OCI-LY7 (cell line): ENCODE measurements at regions not wholly inside any gene's neighbourhood (a gene's known extent, or its start where the extent isn't known, plus 50 kb on each side); places are given as distances from the start of the nearest gene placed in this dataset.

Experiments
- BruUV-seq: library from RNA; stranded (reverse); fragments of 400-500 nt; replicated peaks from 2 replicates; lab custom pipeline; 2021; lab: Mats Ljungman, UMichigan
- CTCF ChIA-PET: fragments of 300-600 bp; sonication (Branson Sonifier 250); formaldehyde crosslinking; loops from one replicate; lab custom pipeline; 2022; ENCODE audit warnings: antibody characterized with exemption; ENCODE audit not compliant: unreplicated experiment; lab: Charles Lee
- POLR2A ChIA-PET: fragments of 300-600 bp; sonication (Branson Sonifier 250); formaldehyde crosslinking; loops from one replicate; lab custom pipeline; 2022; ENCODE audit warnings: antibody characterized with exemption; lab: Charles Lee
- DNase-seq: peaks from one replicate; pipeline ENCODE4 v3.0.0-alpha.2; 2015; ENCODE audit warnings: low spot score
- H2AFZ ChIP-seq: fragments of 200-600 bp; sonication (generic), shearing (Covaris generic); 2 replicates; pipeline ENCODE4 v1.6.1; 2014; ENCODE audit warnings: mild to moderate bottlenecking, antibody characterized with exemption, low read length, moderate library complexity
- H3K27ac ChIP-seq: fragments of 200-600 bp; sonication (generic); 2 replicates; pipeline ENCODE4 v1.5.1; 2014; ENCODE audit warnings: mixed run types, low read depth, mild to moderate bottlenecking, moderate library complexity, low read length, inconsistent platforms; ENCODE audit not compliant: poor library complexity, severe bottlenecking
- H3K36me3 ChIP-seq: fragments of 200-600 bp; sonication (generic); 2 replicates; pipeline ENCODE4 v1.6.1; 2014; ENCODE audit warnings: mild to moderate bottlenecking, antibody characterized with exemption, low read length, moderate library complexity, mixed read lengths; ENCODE audit not compliant: insufficient read depth
- H3K4me1 ChIP-seq: fragments of 200-600 bp; sonication (generic); 2 replicates; pipeline ENCODE4 v1.5.1; 2014; ENCODE audit warnings: mild to moderate bottlenecking, low read length; ENCODE audit not compliant: insufficient read depth, poor library complexity, severe bottlenecking
- H3K4me2 ChIP-seq: fragments of 200-600 bp; sonication (generic); 2 replicates; pipeline ENCODE4 v1.6.1; 2014; ENCODE audit warnings: mild to moderate bottlenecking, low read length
- H3K4me3 ChIP-seq: fragments of 200-600 bp; sonication (generic); 2 replicates; pipeline ENCODE4 v1.5.1; 2014; ENCODE audit warnings: mild to moderate bottlenecking, low read depth, low read length; ENCODE audit not compliant: poor library complexity, severe bottlenecking
- H3K79me2 ChIP-seq: fragments of 200-600 bp; sonication (generic); 2 replicates; pipeline ENCODE4 v1.6.1; 2016; ENCODE audit warnings: low read depth, mild to moderate bottlenecking, low read length, moderate library complexity, mixed read lengths; ENCODE audit not compliant: insufficient read depth
- H3K9me2 ChIP-seq: fragments of 200-600 bp; sonication (generic); 2 replicates; pipeline ENCODE4 v1.6.1; 2016; ENCODE audit warnings: mild to moderate bottlenecking, low read length, mixed read lengths; ENCODE audit not compliant: insufficient read depth
- H3K9me3 ChIP-seq: fragments of 200-600 bp; sonication (generic); 2 replicates; pipeline ENCODE4 v1.6.1; 2014; ENCODE audit warnings: mild to moderate bottlenecking, mixed run types, low read length, mixed read lengths
- H4K20me1 ChIP-seq: fragments of 200-600 bp; sonication (generic); 2 replicates; pipeline ENCODE4 v1.6.1; 2014; ENCODE audit warnings: mild to moderate bottlenecking, antibody characterized with exemption, low read length, moderate library complexity, mixed read lengths; ENCODE audit not compliant: insufficient read depth
- CTCF ChIP-seq: fragments of 200-600 bp; sonication (generic); conservative IDR thresholded peaks from 2 replicates; pipeline ENCODE4 v1.5.1; 2014; ENCODE audit warnings: mild to moderate bottlenecking, antibody characterized with exemption, low read length, moderate library complexity, mixed read lengths
- EZH2phosphoT487 ChIP-seq: fragments of 200-600 bp; sonication (generic); IDR thresholded peaks from 2 replicates; pipeline ENCODE4 v1.6.1; 2018; ENCODE audit warnings: low read depth, borderline replicate concordance, mild to moderate bottlenecking, mixed run types, antibody characterized with exemption, low read length, moderate library complexity, mixed read lengths
- intact Hi-C: fragments of 100-400 bp; cut with micrococcal nuclease; formaldehyde crosslinking; loops from one replicate; pipeline ENCODE4 v1.10.0; 2022; ENCODE audit not compliant: unreplicated experiment

GRCh38 chr13:62207388-62207787 is 791.7 kb upstream of the PCDH20 start:
- ChIA-PET CTCF (no interaction called here), POLR2A (interaction anchor here (0.9 to 6.5 kb wide), 4 partner anchors 10 to 114 kb away, joined by 3 to 31 read pairs (median 4); no protein-coding TSS in a partner anchor)
- peak overlapping the region; percentile 95 for H3K27ac ChIP-seq
- intact Hi-C loops = loop anchor here (5.0 kb wide), 2 partner anchors 70 to 435 kb away; no protein-coding TSS in a partner anchor
- H3K4me3 ChIP-seq = peak overlapping the region; percentile 15
- peak overlapping the region; percentile 33 for H2AFZ ChIP-seq
- H4K20me1 ChIP-seq = no peaks in the 10 kb centered on the region
- peaks cover 45% of the 10 kb centered on the region for H3K4me1 ChIP-seq
- H3K9me2 ChIP-seq = no peaks in the 10 kb centered on the region
- H3K4me2 ChIP-seq = peak overlapping the region; percentile 72
- peaks cover 39% of the 10 kb centered on the region for H3K36me3 ChIP-seq
- no peaks in the 10 kb centered on the region for H3K79me2 ChIP-seq
- BruUV-seq = no TSS peak
- no peak for TF ChIP-seq CTCF
- TF ChIP-seq EZH2phosphoT487 = no peak
- H3K9me3 ChIP-seq = peaks cover 58% of the 10 kb centered on the region
- DNase-seq = peak; percentile 30

- Histone ChIP-seq H3K79me2 (no peaks in the 10 kb centered on the region), H2AFZ (no peak overlapping the region), H3K27ac (no peak overlapping the region), H3K9me2 (no peaks in the 10 kb centered on the region), H4K20me1 (no peaks in the 10 kb centered on the region), H3K4me2 (no peak overlapping the region), H3K36me3 (peaks cover 35% of the 10 kb centered on the region), H3K4me1 (peaks cover 42% of the 10 kb centered on the region), H3K4me3 (no peak overlapping the region), H3K9me3 (peaks cover 62% of the 10 kb centered on the region)
- ChIA-PET POLR2A (no interaction called here), CTCF (no interaction called here)
- BruUV-seq = no TSS peak
- TF ChIP-seq EZH2phosphoT487 = no peak
- TF ChIP-seq CTCF = no peak
- intact Hi-C loops = loop anchor here (5.0 kb wide), 2 partner anchors 69 to 436 kb away; no protein-coding TSS in a partner anchor
- DNase-seq = no peak
Observed at GRCh38 chr13:62206165-62206564, 790.5 kb upstream of the PCDH20 start.

GRCh38 chr13:62205273-62205672 is 789.6 kb upstream of the PCDH20 start:
- peaks cover 34% of the 10 kb centered on the region; the same call in 1 of the 2 replicates for H3K36me3 ChIP-seq
- no peak overlapping the region for H3K4me3 ChIP-seq
- DNase-seq = peak; percentile 24
- ChIA-PET CTCF (no interaction called here), POLR2A (no interaction called here)
- H3K4me1 ChIP-seq = peaks cover 33% of the 10 kb centered on the region
- no peaks in the 10 kb centered on the region for H3K79me2 ChIP-seq
- H3K9me2 ChIP-seq = no peaks in the 10 kb centered on the region
- TF ChIP-seq EZH2phosphoT487 (no peak), CTCF (no peak)
- no TSS peak for BruUV-seq
- peaks cover 69% of the 10 kb centered on the region for H3K9me3 ChIP-seq
- H2AFZ ChIP-seq = no peak overlapping the region
- H4K20me1 ChIP-seq = no peaks in the 10 kb centered on the region
- intact Hi-C loops = loop anchor here (5.0 kb wide), 2 partner anchors 68 to 437 kb away; no protein-coding TSS in a partner anchor
- H3K27ac ChIP-seq = no peak overlapping the region
- no peak overlapping the region for H3K4me2 ChIP-seq
